GM23338 (cell line): ENCODE measurements at regions not wholly inside any gene's neighbourhood (a gene's known extent, or its start where the extent isn't known, plus 50 kb on each side); places are given as distances from the start of the nearest gene placed in this dataset.

Experiments
- CTCF ChIP-seq, 2 experiments: fragments of 200-600 bp in 1 of 2; sonication (generic) in 1 of 2; conservative IDR thresholded peaks; 2 replicates each; pipeline versions ENCODE4 v1.5.1 to v1.6.1; 2016 to 2017; ENCODE audit warnings: antibody characterized with exemption in 2 of 2, low read depth in 2 of 2, mild to moderate bottlenecking in 2 of 2, moderate library complexity in 1 of 2
- EZH2phosphoT487 ChIP-seq: fragments of 200-600 bp; sonication (generic); IDR thresholded peaks from one replicate; pipeline ENCODE4 v1.8.1; 2018; ENCODE audit warnings: antibody characterized with exemption; ENCODE audit not compliant: unreplicated experiment
- JUNB ChIP-seq: IDR thresholded peaks from one replicate; pipeline ENCODE4 v1.6.1; 2016; ENCODE audit warnings: antibody characterized with exemption; ENCODE audit not compliant: unreplicated experiment
- POLR2AphosphoS5 ChIP-seq: IDR thresholded peaks from 2 replicates; pipeline ENCODE4 v1.6.1; 2016; ENCODE audit warnings: antibody characterized with exemption, low read depth
- ZNF331 ChIP-seq: fragments of 250-450 bp; sonication (Bioruptor Pico); IDR thresholded peaks from 2 replicates; pipeline ENCODE4 v1.5.0; 2020; ENCODE audit warnings: low read depth, mild to moderate bottlenecking, moderate library complexity

GRCh38 chr2:59490192-59490591 lies 1063.3 kb downstream of the BCL11A start:
- TF ChIP-seq EZH2phosphoT487 (no peak), POLR2AphosphoS5 (no peak), ZNF331 (CRISPR knock-in tag) (no peak), JUNB (no peak), CTCF (conservative IDR thresholded peaks at IDR 0.05; ENCODE audit: low read depth in 2 of 2) (no peak)
